ENCODE measurements at regions not wholly inside any gene's neighbourhood (a gene's known extent, or its start where the extent isn't known, plus 50 kb on each side); places are given as distances from the start of the nearest gene placed in this dataset.

- Histone ChIP-seq H3K9me3 (no peaks in the 10 kb centered on the region), H3K27ac (no peak overlapping the region), H3K36me3 (peaks cover 17% of the 10 kb centered on the region), H3K4me3 (ENCODE audit: low read depth in 1 of 2, low read length in 1 of 2) (no peak overlapping the region), H3K4me1 (ENCODE audit: control insufficient read depth in 1 of 2, insufficient read depth in 1 of 2, low read depth in 1 of 2, low read length in 1 of 2) (peaks cover 44 to 45% of the 10 kb centered on the region in 2 experiments), H3K27me3 (no peaks in the 10 kb centered on the region)
- no peak for TF ChIP-seq CTCF (IDR thresholded peaks at IDR 0.05)
These were observed 119.4 kb downstream of the SIPA1L2 start for GRCh38 chr1:232510367-232511110.

- H3K4me1 ChIP-seq (ENCODE audit: control insufficient read depth in 1 of 2, insufficient read depth in 1 of 2, low read depth in 1 of 2, low read length in 1 of 2): peaks cover 44 to 51% of the 10 kb centered on the region in 2 experiments
- peak overlapping the region; percentile 39 for H3K27ac ChIP-seq
- no peak overlapping the region for H3K4me3 ChIP-seq (ENCODE audit: low read depth in 1 of 2, low read length in 1 of 2)
- TF ChIP-seq CTCF (IDR thresholded peaks at IDR 0.05): no peak
- H3K9me3 ChIP-seq: no peaks in the 10 kb centered on the region
- H3K36me3 ChIP-seq: peaks cover 10% of the 10 kb centered on the region
- no peaks in the 10 kb centered on the region for H3K27me3 ChIP-seq
These were observed 120.4 kb downstream of the SIPA1L2 start for GRCh38 chr1:232509570-232509969.

- H3K9me3 ChIP-seq: no peaks in the 10 kb centered on the region
- H3K27ac ChIP-seq: peak overlapping the region; percentile 39
- no peaks in the 10 kb centered on the region for H3K27me3 ChIP-seq
- peaks cover 44 to 51% of the 10 kb centered on the region in 2 experiments for H3K4me1 ChIP-seq (ENCODE audit: control insufficient read depth in 1 of 2, insufficient read depth in 1 of 2, low read depth in 1 of 2, low read length in 1 of 2)
- no peak for TF ChIP-seq CTCF (IDR thresholded peaks at IDR 0.05)
- no peaks in the 10 kb centered on the region for H3K36me3 ChIP-seq
- no peak overlapping the region for H3K4me3 ChIP-seq (ENCODE audit: low read depth in 1 of 2, low read length in 1 of 2)
These were observed 121.7 kb downstream of the SIPA1L2 start for GRCh38 chr1:232508130-232508701.

GRCh38 chr1:232507571-232507970 is 122.4 kb downstream of the SIPA1L2 start:
- no peak for TF ChIP-seq CTCF (IDR thresholded peaks at IDR 0.05)
- Histone ChIP-seq H3K4me1 (ENCODE audit: control insufficient read depth in 1 of 2, insufficient read depth in 1 of 2, low read depth in 1 of 2, low read length in 1 of 2) (peaks cover 44 to 51% of the 10 kb centered on the region in 2 experiments), H3K27ac (peak overlapping the region; percentile 40), H3K27me3 (no peaks in the 10 kb centered on the region), H3K36me3 (no peaks in the 10 kb centered on the region), H3K9me3 (no peaks in the 10 kb centered on the region), H3K4me3 (ENCODE audit: low read depth in 1 of 2, low read length in 1 of 2) (no peak overlapping the region)

- no peaks in the 10 kb centered on the region for H3K36me3 ChIP-seq
- no peaks in the 10 kb centered on the region for H3K9me3 ChIP-seq
- TF ChIP-seq CTCF (IDR thresholded peaks at IDR 0.05): no peak
- H3K4me3 ChIP-seq (ENCODE audit: low read depth in 1 of 2, low read length in 1 of 2): no peak overlapping the region
- peaks cover 40 to 51% of the 10 kb centered on the region in 2 experiments for H3K4me1 ChIP-seq (ENCODE audit: control insufficient read depth in 1 of 2, insufficient read depth in 1 of 2, low read depth in 1 of 2, low read length in 1 of 2)
- no peak overlapping the region for H3K27ac ChIP-seq
- no peaks in the 10 kb centered on the region for H3K27me3 ChIP-seq
These were observed 124.0 kb downstream of the SIPA1L2 start for GRCh38 chr1:232505884-232506283.
